Bronchial epithelial cell (primary cell): ENCODE measurements at regions not wholly inside any gene's neighbourhood (a gene's known extent, or its start where the extent isn't known, plus 50 kb on each side); places are given as distances from the start of the nearest gene placed in this dataset.

Source experiments
- DNase-seq: peaks from one replicate; pipeline ENCODE4 v3.0.0-alpha.2; 2010; ENCODE audit warnings: low read depth
- FAIRE-seq: peaks from 2 replicates; lab custom pipeline; 2011; peaks lifted over from hg19 to GRCh38; lab: Jason Lieb, UNC
- H3K27me3 ChIP-seq: 2 replicates; pipeline ENCODE4 v1.5.1; 2011; ENCODE audit warnings: low read length; ENCODE audit not compliant: control insufficient read depth, insufficient read depth
- H3K36me3 ChIP-seq: 2 replicates; pipeline ENCODE4 v1.5.1; 2011; ENCODE audit warnings: low read length; ENCODE audit not compliant: control insufficient read depth, insufficient read depth
- H3K4me3 ChIP-seq: 2 replicates; pipeline ENCODE4 v1.5.1; 2011; ENCODE audit warnings: mild to moderate bottlenecking, low read depth, low read length, control low read depth
- CTCF ChIP-seq: IDR thresholded peaks from 2 replicates; pipeline ENCODE4 v1.5.1; 2011; ENCODE audit warnings: mild to moderate bottlenecking, moderate library complexity, low read length, control low read depth, inconsistent platforms; ENCODE audit not compliant: insufficient read depth, severe bottlenecking

GRCh38 chr2:64727013-64727767 lies 73.5 kb upstream of the SERTAD2 start:
- TF ChIP-seq CTCF = no peak
- FAIRE-seq (no peak), DNase-seq (no peak)
- H3K27me3 ChIP-seq = no peaks in the 10 kb centered on the region
- H3K36me3 ChIP-seq = no peaks in the 10 kb centered on the region
- H3K4me3 ChIP-seq = no peak overlapping the region

GRCh38 chr2:64727843-64728463 lies 74.2 kb upstream of the SERTAD2 start:
- Histone ChIP-seq H3K36me3 (no peaks in the 10 kb centered on the region), H3K27me3 (no peaks in the 10 kb centered on the region), H3K4me3 (no peak overlapping the region)
- no peak for TF ChIP-seq CTCF
- no peak for FAIRE-seq
- DNase-seq = no peak

GRCh38 chr2:64730551-64731262 lies 77.0 kb upstream of the SERTAD2 start:
- H3K36me3 ChIP-seq = no peaks in the 10 kb centered on the region
- H3K27me3 ChIP-seq = no peaks in the 10 kb centered on the region
- TF ChIP-seq CTCF = no peak
- DNase-seq (peak; percentile 79), FAIRE-seq (no peak)
- H3K4me3 ChIP-seq = peak overlapping the region; percentile 3

- Histone ChIP-seq H3K36me3 (no peaks in the 10 kb centered on the region), H3K27me3 (no peaks in the 10 kb centered on the region), H3K4me3 (no peak overlapping the region)
- DNase-seq = no peak
- FAIRE-seq = no peak
- no peak for TF ChIP-seq CTCF
These were observed 77.5 kb upstream of the SERTAD2 start for GRCh38 chr2:64731263-64731643.

GRCh38 chr2:64731746-64732145 lies 78.0 kb upstream of the SERTAD2 start:
- H3K27me3 ChIP-seq = no peaks in the 10 kb centered on the region
- H3K4me3 ChIP-seq = no peak overlapping the region
- no peak for TF ChIP-seq CTCF
- FAIRE-seq (no peak), DNase-seq (no peak)
- no peaks in the 10 kb centered on the region for H3K36me3 ChIP-seq
